Neural crest cell (in vitro differentiated cells): ENCODE measurements at regions not wholly inside any gene's neighbourhood (a gene's known extent, or its start where the extent isn't known, plus 50 kb on each side); places are given as distances from the start of the nearest gene placed in this dataset.

Source experiments
- DNase-seq: peaks from one replicate; pipeline ENCODE4 v3.0.0; 2021; ENCODE audit warnings: low read depth, mixed read lengths, low spot score
- H3K27ac Mint-ChIP-seq: one replicate; pipeline ENCODE4 v1.8.0; 2021; ENCODE audit warnings: mild to moderate bottlenecking, mixed read lengths; ENCODE audit not compliant: unreplicated experiment
- H3K27me3 Mint-ChIP-seq: 2 replicates; pipeline ENCODE4 v1.8.0; 2021; ENCODE audit warnings: low read depth, mild to moderate bottlenecking, mixed read lengths
- H3K36me3 Mint-ChIP-seq: 2 replicates; pipeline ENCODE4 v1.8.0; 2021; ENCODE audit warnings: low read depth, mild to moderate bottlenecking, mixed read lengths
- H3K4me1 Mint-ChIP-seq: 2 replicates; pipeline ENCODE4 v1.8.0; 2021; ENCODE audit warnings: mixed read lengths
- H3K4me3 Mint-ChIP-seq: one replicate; pipeline ENCODE4 v1.8.0; 2021; ENCODE audit warnings: mild to moderate bottlenecking, mixed read lengths
- H3K9me3 Mint-ChIP-seq: 2 replicates; pipeline ENCODE4 v1.8.0; 2021; ENCODE audit warnings: mixed read lengths
- TF ChIP-seq, protein P1 (sequence below): fragments of 200-600 bp; sonication (generic); conservative IDR thresholded peaks from 2 replicates; pipeline ENCODE4 v1.5.0; 2021; ENCODE audit warnings: antibody characterized with exemption, mild to moderate bottlenecking

DNA sequence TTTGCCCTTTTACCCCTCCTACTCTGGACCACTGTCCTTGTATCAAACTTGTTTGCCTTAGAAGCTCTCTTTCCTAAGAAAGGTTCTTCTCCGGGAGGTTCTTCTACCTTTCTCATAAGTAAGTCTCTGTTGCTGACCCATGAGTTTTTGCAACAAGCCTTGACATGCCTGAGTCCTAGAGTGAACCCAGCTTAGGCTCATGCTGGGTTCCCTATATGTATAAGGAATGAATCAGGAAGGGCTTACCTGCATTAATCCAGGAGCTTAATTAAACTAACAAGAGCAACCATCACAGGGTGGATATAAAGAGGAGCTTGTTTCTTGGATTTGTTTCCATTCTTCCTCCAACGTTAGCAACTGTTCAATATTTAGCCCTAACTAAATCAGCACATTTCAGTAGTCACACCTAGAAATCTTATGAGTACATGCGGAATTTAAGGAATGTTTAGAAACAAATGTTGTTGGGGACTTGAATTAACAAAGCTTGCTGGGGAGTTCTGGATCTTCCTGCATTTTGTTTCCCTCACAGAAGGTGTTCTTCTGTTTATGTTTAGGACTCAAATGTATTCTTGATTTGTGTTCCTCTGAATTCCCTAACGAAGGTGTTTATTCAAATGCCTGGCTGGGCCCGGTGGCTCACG is 64.3 kb upstream of the RAB3GAP2 start:
- Mint-ChIP-seq H3K27me3 (no peaks in the 10 kb centered on the region), H3K4me1 (no peaks in the 10 kb centered on the region), H3K36me3 (no peaks in the 10 kb centered on the region), H3K27ac (no peak overlapping the region), H3K4me3 (no peak overlapping the region), H3K9me3 (no peaks in the 10 kb centered on the region)
- TF ChIP-seq, protein P1, sequence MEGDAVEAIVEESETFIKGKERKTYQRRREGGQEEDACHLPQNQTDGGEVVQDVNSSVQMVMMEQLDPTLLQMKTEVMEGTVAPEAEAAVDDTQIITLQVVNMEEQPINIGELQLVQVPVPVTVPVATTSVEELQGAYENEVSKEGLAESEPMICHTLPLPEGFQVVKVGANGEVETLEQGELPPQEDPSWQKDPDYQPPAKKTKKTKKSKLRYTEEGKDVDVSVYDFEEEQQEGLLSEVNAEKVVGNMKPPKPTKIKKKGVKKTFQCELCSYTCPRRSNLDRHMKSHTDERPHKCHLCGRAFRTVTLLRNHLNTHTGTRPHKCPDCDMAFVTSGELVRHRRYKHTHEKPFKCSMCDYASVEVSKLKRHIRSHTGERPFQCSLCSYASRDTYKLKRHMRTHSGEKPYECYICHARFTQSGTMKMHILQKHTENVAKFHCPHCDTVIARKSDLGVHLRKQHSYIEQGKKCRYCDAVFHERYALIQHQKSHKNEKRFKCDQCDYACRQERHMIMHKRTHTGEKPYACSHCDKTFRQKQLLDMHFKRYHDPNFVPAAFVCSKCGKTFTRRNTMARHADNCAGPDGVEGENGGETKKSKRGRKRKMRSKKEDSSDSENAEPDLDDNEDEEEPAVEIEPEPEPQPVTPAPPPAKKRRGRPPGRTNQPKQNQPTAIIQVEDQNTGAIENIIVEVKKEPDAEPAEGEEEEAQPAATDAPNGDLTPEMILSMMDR: no peak
- no peak for DNase-seq

DNA sequence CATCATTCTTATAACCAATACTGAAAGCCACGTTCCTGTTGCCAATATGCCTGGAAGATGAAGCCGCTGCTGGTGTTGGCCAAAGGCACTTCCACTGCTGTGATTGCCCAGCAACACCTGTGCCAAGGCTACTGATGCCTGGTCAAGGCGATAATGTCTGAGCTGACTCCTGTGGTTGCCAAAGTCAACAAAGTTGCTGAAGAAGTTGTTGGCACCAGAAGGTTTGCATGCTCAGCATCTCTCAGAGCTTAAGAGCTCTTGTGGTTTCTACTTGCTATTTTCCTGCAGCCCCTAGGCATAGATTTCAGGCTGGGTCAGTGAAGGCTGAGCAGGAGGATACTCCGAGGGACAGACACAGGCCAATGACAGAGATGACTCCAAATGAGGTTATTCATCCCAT is 63.4 kb upstream of the RAB3GAP2 start:
- Mint-ChIP-seq H3K27me3 (no peaks in the 10 kb centered on the region), H3K4me3 (no peak overlapping the region), H3K27ac (no peak overlapping the region), H3K9me3 (no peaks in the 10 kb centered on the region), H3K4me1 (no peaks in the 10 kb centered on the region), H3K36me3 (no peaks in the 10 kb centered on the region)
- TF ChIP-seq, protein P1: no peak
- no peak for DNase-seq

DNA sequence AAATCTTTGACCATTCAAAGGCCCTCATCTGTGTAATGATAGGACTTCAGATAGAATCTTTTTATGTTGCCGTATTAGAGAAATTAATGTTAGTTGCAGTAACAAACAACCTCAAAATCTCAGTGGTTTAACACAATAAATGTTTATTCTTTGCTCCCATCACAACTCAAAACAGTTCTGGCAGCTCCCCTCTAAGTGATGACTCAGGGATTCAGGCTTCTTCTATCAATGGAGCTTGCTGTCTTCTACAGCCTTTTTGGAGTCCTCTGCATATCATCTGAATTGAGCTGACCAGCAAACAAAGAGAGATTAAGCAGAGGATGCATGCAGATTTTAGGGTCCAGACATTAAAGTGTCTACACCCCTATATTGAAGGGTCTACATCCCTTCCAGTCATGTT is 59.1 kb upstream of the RAB3GAP2 start:
- Mint-ChIP-seq H3K4me3 (no peak overlapping the region), H3K27me3 (peaks cover 4% of the 10 kb centered on the region), H3K4me1 (no peaks in the 10 kb centered on the region), H3K36me3 (no peaks in the 10 kb centered on the region), H3K9me3 (no peaks in the 10 kb centered on the region), H3K27ac (no peak overlapping the region)
- no peak for DNase-seq
- TF ChIP-seq, protein P1: no peak

DNA sequence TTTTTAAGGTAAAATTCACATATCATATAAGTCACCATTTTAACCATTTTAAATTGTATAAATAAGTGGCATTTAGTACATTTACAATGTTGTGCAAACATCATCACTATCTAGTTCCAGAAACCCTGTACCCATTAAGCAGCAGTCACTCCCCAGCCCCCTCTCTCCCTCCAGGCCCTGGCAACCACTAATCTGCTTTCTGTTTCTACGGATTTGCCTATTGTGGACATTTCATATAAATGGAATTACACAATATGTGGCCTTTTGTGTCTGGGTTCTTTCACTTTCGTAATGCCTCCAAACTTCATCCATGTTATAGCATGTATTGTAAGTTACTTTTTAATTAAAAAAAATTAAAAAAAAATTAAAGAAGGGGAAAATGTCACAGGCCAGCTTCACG is 58.0 kb upstream of the RAB3GAP2 start:
- Mint-ChIP-seq H3K4me3 (no peak overlapping the region), H3K27ac (no peak overlapping the region), H3K4me1 (no peaks in the 10 kb centered on the region), H3K27me3 (peaks cover 4% of the 10 kb centered on the region), H3K36me3 (no peaks in the 10 kb centered on the region), H3K9me3 (no peaks in the 10 kb centered on the region)
- DNase-seq: no peak
- TF ChIP-seq, protein P1: no peak

DNA sequence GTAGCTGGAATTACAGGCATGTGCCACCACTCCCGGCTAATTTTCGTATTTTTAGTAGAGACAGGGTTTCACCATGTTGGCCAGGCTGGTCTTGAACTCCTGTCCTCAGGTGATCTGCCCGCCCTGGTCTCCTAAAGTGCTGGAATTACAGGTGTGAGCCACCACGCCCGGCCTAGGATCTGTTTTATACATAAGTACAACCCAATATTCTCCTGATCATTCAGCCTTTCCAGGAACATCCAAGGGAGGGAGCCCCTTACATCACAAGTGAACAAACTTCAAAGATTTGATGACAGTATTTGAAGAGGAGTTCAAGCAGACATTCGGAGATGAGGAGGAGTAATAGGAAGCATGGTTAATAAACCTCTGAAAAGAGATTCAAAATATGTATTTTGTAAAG is 54.9 kb upstream of the RAB3GAP2 start:
- DNase-seq: no peak
- Mint-ChIP-seq H3K9me3 (no peaks in the 10 kb centered on the region), H3K27me3 (peaks cover 4% of the 10 kb centered on the region), H3K36me3 (no peaks in the 10 kb centered on the region), H3K4me3 (no peak overlapping the region), H3K4me1 (no peaks in the 10 kb centered on the region), H3K27ac (no peak overlapping the region)
- TF ChIP-seq, protein P1: no peak
